ENCODE measurements at regions not wholly inside any gene's neighbourhood (a gene's known extent, or its start where the extent isn't known, plus 50 kb on each side); places are given as distances from the start of the nearest gene placed in this dataset.

DNA sequence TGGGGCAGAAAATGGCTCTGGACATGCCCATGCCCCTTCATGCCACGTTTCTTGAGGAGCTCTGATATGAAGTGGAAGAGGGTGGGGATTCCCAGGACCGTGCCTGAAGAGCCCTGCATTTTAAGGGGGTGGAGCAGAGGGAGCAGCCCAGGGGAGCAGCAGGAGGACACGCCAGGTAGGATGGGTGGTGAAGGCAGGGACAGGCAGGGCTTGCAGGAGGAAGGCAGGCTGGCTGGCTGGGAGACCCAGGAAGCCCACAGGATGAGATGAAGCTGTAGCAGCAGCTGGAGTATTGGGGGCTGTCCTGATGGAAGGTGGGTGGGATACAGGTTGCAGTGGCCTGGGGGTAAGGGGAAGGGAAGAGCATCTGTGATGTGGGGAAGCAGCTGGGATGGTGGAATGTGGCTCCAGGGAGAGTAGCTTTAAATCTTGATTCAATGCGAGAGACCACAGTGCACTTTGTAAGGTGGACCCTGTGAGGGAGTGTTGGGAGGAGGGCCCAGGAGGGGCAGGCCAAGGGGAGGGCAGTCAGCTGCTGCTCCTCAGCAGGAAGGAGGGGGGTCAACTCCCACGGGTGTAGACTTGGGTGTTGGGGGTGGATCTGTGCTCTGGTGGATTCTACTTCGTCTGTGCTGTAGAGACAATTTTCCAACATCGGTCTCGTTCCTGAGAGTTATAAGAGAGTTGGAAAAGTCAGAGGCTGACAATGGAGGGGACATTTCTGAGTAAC is 242.6 kb upstream of the IRX4 start:
- Mint-ChIP-seq H3K4me1 (ENCODE audit: unreplicated experiment) (no peaks in the 10 kb centered on the region), H3K36me3 (ENCODE audit: unreplicated experiment) (no peaks in the 10 kb centered on the region), H3K27me3 (ENCODE audit: unreplicated experiment) (no peaks in the 10 kb centered on the region), H3K9me3 (ENCODE audit: unreplicated experiment) (peaks cover 10% of the 10 kb centered on the region), H3K27ac (ENCODE audit: unreplicated experiment) (no peak overlapping the region), H3K4me3 (ENCODE audit: unreplicated experiment) (no peak overlapping the region)
- no peak for DNase-seq (ENCODE audit: extremely low spot score, unreplicated experiment)
- TF ChIP-seq, protein P1, sequence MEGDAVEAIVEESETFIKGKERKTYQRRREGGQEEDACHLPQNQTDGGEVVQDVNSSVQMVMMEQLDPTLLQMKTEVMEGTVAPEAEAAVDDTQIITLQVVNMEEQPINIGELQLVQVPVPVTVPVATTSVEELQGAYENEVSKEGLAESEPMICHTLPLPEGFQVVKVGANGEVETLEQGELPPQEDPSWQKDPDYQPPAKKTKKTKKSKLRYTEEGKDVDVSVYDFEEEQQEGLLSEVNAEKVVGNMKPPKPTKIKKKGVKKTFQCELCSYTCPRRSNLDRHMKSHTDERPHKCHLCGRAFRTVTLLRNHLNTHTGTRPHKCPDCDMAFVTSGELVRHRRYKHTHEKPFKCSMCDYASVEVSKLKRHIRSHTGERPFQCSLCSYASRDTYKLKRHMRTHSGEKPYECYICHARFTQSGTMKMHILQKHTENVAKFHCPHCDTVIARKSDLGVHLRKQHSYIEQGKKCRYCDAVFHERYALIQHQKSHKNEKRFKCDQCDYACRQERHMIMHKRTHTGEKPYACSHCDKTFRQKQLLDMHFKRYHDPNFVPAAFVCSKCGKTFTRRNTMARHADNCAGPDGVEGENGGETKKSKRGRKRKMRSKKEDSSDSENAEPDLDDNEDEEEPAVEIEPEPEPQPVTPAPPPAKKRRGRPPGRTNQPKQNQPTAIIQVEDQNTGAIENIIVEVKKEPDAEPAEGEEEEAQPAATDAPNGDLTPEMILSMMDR (IDR thresholded peaks at IDR 0.05) = no peak

DNA sequence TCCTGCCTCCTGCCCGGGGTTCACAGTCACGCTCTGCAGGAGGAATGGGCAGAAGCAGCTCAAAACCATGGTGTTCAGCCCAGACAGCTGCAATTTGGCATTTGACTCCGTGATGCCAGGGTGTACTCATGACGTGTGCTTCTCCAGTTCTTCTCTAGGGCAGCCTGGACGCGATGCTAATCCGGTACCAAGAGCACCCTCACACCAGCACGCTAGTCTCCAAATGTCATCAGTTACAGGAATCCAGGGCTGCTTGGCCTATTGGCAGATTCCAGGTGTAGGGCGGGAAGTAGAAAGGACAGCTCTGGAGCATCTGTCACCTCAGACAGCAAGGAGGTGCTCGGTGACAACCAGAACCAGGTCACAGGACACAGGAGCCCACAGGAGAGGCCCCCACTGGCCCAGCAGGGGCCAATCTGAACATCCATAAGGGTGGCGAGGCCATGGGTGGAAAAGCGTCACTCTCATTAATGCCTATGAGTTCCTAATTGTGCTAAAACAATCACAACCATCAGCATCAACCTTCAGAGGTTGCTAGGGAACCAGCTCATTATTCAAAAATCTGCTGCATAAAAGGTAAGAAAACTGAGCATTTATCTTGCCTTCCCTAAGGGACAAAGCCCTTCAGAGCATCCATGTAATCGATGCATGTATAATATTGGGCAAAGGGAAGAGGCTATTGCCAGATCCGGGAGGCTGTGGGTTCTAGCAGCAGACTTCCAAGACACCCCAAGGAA is 241.9 kb upstream of the IRX4 start:
- Mint-ChIP-seq H3K27me3 (ENCODE audit: unreplicated experiment) (no peaks in the 10 kb centered on the region), H3K9me3 (ENCODE audit: unreplicated experiment) (peaks cover 10% of the 10 kb centered on the region), H3K4me1 (ENCODE audit: unreplicated experiment) (no peaks in the 10 kb centered on the region), H3K4me3 (ENCODE audit: unreplicated experiment) (no peak overlapping the region), H3K36me3 (ENCODE audit: unreplicated experiment) (no peaks in the 10 kb centered on the region), H3K27ac (ENCODE audit: unreplicated experiment) (no peak overlapping the region)
- TF ChIP-seq, protein P1 (IDR thresholded peaks at IDR 0.05) = no peak
- DNase-seq (ENCODE audit: extremely low spot score, unreplicated experiment) = no peak

DNA sequence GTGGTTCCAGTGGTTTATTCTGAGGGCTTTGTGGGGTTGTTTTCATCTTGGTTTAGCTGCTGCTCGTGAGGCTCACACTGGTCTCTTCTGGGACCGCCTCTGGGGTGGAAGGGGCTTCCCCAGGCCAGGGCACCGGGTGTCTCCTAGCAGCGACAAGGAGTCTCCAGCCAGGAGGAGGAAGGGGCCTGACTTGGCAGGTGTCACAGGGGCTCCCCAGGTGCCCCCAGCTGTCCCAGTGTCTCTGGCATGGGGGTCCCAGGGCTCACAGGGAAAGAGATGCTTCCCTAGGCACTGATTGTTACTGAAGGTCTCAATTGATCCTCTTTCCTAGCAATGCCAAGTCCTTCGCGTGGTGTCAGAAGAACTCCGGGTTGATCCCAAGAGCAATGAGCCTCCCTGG is 241.1 kb upstream of the IRX4 start:
- no peak for DNase-seq (ENCODE audit: extremely low spot score, unreplicated experiment)
- H3K36me3 Mint-ChIP-seq (ENCODE audit: unreplicated experiment) = no peaks in the 10 kb centered on the region
- H3K27me3 Mint-ChIP-seq (ENCODE audit: unreplicated experiment) = no peaks in the 10 kb centered on the region
- TF ChIP-seq, protein P1 (IDR thresholded peaks at IDR 0.05) = no peak
- H3K9me3 Mint-ChIP-seq (ENCODE audit: unreplicated experiment) = peaks cover 10% of the 10 kb centered on the region
- H3K27ac Mint-ChIP-seq (ENCODE audit: unreplicated experiment) = no peak overlapping the region
- H3K4me3 Mint-ChIP-seq (ENCODE audit: unreplicated experiment) = no peak overlapping the region
- H3K4me1 Mint-ChIP-seq (ENCODE audit: unreplicated experiment) = no peaks in the 10 kb centered on the region

DNA sequence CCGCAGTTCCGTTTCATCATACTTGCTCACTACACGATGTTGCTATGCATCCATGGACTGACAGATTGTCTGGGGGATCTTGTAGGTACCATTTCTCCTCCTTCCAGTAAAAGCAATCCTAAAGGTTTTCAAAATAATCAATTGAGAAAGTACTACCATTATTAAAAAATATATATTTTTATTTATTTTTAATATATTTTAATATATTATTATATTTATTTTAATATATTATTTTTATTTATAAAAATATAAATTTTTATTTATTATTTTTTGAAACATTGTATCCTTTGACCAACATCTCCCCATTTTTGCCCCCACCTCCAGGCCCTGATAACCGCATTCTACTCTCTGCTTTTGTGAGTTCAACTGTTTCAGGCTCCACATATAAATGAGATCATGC is 237.6 kb upstream of the IRX4 start:
- H3K27me3 Mint-ChIP-seq (ENCODE audit: unreplicated experiment) = peaks cover 3% of the 10 kb centered on the region
- TF ChIP-seq, protein P1 (IDR thresholded peaks at IDR 0.05) = no peak
- no peaks in the 10 kb centered on the region for H3K36me3 Mint-ChIP-seq (ENCODE audit: unreplicated experiment)
- H3K27ac Mint-ChIP-seq (ENCODE audit: unreplicated experiment) = no peak overlapping the region
- no peak overlapping the region for H3K4me3 Mint-ChIP-seq (ENCODE audit: unreplicated experiment)
- no peaks in the 10 kb centered on the region for H3K4me1 Mint-ChIP-seq (ENCODE audit: unreplicated experiment)
- peaks cover 10% of the 10 kb centered on the region for H3K9me3 Mint-ChIP-seq (ENCODE audit: unreplicated experiment)
- no peak for DNase-seq (ENCODE audit: extremely low spot score, unreplicated experiment)

DNA sequence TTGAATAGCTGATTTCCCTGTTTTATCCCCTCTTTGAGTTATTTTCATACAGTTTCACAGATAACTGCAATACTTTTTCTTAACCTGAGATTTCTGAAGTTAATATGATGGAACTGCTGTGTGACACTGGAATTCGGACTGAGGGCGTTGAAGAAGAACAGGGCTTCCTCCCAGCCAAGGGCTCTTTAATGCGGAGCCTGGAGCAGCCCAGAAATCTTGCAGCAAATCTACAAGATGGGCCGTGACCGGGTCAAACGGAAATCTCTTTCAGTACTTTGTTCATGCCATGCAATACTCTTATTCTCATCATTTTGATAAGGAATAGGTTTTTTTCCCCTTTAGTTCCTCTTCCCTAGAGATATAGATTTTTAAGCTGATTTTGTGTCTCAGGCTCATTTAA is 236.8 kb upstream of the IRX4 start:
- H3K4me3 Mint-ChIP-seq (ENCODE audit: unreplicated experiment) = no peak overlapping the region
- peaks cover 10% of the 10 kb centered on the region for H3K9me3 Mint-ChIP-seq (ENCODE audit: unreplicated experiment)
- H3K27ac Mint-ChIP-seq (ENCODE audit: unreplicated experiment) = no peak overlapping the region
- TF ChIP-seq, protein P1 (IDR thresholded peaks at IDR 0.05) = no peak
- H3K4me1 Mint-ChIP-seq (ENCODE audit: unreplicated experiment) = no peaks in the 10 kb centered on the region
- H3K27me3 Mint-ChIP-seq (ENCODE audit: unreplicated experiment) = peaks cover 3% of the 10 kb centered on the region
- no peaks in the 10 kb centered on the region for H3K36me3 Mint-ChIP-seq (ENCODE audit: unreplicated experiment)
- DNase-seq (ENCODE audit: extremely low spot score, unreplicated experiment) = no peak
